ENCODE measurements at regions not wholly inside any gene's neighbourhood (a gene's known extent, or its start where the extent isn't known, plus 50 kb on each side); places are given as distances from the start of the nearest gene placed in this dataset.

DNA sequence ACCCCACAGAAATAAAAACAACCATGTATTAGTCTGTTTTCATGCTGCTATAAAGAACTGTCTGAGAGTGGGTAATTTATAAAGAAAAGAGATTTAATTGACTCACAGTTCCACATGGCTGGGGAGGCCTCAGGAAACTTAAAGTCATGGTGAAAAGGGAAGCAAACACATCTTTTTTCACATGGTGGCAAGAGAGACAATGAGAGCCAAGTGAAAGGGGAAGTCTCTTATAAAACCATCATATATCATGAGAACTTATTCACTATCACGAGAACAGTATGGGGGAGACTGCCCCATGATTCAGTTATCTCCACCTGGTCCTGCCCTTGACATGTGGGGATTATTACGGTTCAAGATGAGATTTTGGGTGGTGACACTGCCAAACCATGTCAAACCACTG, 141.5 kb downstream of the ZMAT3 start:
- no peak for DNase-seq
- Histone ChIP-seq H3K9me3 (peaks cover 0 to 13% (median 0%) of the 10 kb centered on the region in 3 donors), H3K4me1 (no peaks in the 10 kb centered on the region), H3K36me3 (replicated peaks in 1 of 2; ENCODE audit: insufficient read depth in 1 of 2, low read depth in 2 of 2) (no peaks in the 10 kb centered on the region), H3K4me3 (no peak overlapping the region), H3K27me3 (no peaks in the 10 kb centered on the region), H3K27ac (no peak overlapping the region)
- no peak for ATAC-seq
- TF ChIP-seq, protein P1, sequence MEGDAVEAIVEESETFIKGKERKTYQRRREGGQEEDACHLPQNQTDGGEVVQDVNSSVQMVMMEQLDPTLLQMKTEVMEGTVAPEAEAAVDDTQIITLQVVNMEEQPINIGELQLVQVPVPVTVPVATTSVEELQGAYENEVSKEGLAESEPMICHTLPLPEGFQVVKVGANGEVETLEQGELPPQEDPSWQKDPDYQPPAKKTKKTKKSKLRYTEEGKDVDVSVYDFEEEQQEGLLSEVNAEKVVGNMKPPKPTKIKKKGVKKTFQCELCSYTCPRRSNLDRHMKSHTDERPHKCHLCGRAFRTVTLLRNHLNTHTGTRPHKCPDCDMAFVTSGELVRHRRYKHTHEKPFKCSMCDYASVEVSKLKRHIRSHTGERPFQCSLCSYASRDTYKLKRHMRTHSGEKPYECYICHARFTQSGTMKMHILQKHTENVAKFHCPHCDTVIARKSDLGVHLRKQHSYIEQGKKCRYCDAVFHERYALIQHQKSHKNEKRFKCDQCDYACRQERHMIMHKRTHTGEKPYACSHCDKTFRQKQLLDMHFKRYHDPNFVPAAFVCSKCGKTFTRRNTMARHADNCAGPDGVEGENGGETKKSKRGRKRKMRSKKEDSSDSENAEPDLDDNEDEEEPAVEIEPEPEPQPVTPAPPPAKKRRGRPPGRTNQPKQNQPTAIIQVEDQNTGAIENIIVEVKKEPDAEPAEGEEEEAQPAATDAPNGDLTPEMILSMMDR (IDR thresholded peaks at IDR 0.05): no peak
- no peak for TF ChIP-seq POLR2A (IDR thresholded peaks at IDR 0.05)
- intact Hi-C loops (cut with DNase I): no loop called here
- 37 to 53% methylated on average over 2 of the region's 2 CpGs for WGBS, 2 donors

DNA sequence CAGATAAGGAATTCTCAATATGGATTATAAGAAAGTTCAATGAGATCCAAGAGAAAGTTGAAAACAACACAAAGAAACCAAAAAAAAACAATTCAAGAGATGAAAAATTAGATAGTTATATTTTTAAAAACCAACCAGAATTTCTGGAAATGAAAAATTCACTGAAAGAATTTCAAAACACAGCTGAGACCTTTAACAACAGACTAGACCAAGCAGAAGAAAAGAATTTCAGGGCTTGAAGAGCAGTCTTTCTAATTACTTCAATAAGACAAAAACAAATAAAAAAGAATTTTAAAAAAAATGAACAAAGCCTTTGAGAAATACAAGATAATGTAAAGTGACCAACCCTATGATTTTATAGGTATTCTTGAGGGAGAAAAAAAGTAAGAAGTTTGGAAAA, 155.4 kb downstream of the ZMAT3 start:
- intact Hi-C loops (cut with DNase I): no loop called here
- Histone ChIP-seq H3K27ac (no peak overlapping the region), H3K36me3 (replicated peaks in 1 of 2; ENCODE audit: insufficient read depth in 1 of 2, low read depth in 2 of 2) (no peaks in the 10 kb centered on the region), H3K27me3 (no peaks in the 10 kb centered on the region), H3K4me3 (no peak overlapping the region), H3K4me1 (no peaks in the 10 kb centered on the region), H3K9me3 (peaks cover 0 to 9% (median 0%) of the 10 kb centered on the region in 3 donors)
- DNase-seq: no peak
- TF ChIP-seq, protein P1 (IDR thresholded peaks at IDR 0.05): no peak
- no peak for TF ChIP-seq POLR2A (IDR thresholded peaks at IDR 0.05)
- no peak for ATAC-seq

DNA sequence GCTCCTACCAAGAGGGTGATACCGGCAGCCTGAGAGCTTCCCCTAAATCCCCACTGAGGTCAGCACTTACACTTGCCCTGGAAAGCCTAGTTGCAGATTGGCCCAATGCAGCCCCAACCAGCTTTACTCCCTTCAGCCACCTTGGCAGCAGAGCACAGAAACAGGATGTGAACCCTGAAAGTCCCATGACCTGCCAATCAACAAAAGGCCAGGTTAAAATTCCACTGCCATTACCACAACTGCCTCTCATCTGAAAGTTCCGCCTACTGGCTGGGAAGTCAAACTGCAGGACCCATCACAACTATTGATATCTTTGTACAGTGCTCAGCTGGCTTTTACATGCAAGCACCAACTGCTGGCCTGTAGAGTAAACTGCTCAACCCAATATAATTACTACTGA, 156.2 kb downstream of the ZMAT3 start:
- Histone ChIP-seq H3K9me3 (peaks cover 0 to 9% (median 0%) of the 10 kb centered on the region in 3 donors), H3K4me1 (no peaks in the 10 kb centered on the region), H3K27ac (no peak overlapping the region), H3K4me3 (no peak overlapping the region), H3K36me3 (replicated peaks in 1 of 2; ENCODE audit: insufficient read depth in 1 of 2, low read depth in 2 of 2) (no peaks in the 10 kb centered on the region), H3K27me3 (no peaks in the 10 kb centered on the region)
- DNase-seq (no peak), ATAC-seq (no peak)
- WGBS, 2 donors: 79 to 100% methylated on average over 2 of the region's 2 CpGs
- intact Hi-C loops (cut with DNase I): no loop called here
- TF ChIP-seq POLR2A (IDR thresholded peaks at IDR 0.05): no peak
- TF ChIP-seq, protein P1 (IDR thresholded peaks at IDR 0.05): no peak

DNA sequence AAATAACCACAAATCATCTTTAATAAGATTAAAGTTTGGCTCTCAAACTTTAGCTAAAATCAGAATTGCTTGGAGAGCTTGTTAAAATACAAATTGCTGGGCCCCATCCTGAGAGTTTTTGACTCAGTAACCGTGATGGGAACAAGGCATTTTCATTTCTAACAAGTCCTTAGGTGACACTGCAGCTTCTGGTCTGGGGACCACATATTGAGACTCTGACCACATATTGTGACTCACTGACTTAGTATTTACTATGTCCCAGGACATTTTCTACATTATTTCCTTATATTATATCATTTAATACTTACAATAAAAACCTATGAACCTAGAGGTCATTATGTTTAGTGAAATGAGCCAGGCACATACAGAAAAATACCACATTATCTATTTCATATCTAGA, 164.5 kb downstream of the ZMAT3 start:
- Histone ChIP-seq H3K36me3 (replicated peaks in 1 of 2; ENCODE audit: insufficient read depth in 1 of 2, low read depth in 2 of 2) (no peaks in the 10 kb centered on the region), H3K9me3 (peaks cover 0 to 4% (median 0%) of the 10 kb centered on the region in 3 donors), H3K4me3 (no peak overlapping the region), H3K27ac (no peak overlapping the region), H3K27me3 (no peaks in the 10 kb centered on the region), H3K4me1 (no peaks in the 10 kb centered on the region)
- ATAC-seq (no peak), DNase-seq (no peak)
- TF ChIP-seq, protein P1 (IDR thresholded peaks at IDR 0.05): no peak
- TF ChIP-seq POLR2A (IDR thresholded peaks at IDR 0.05): no peak
- intact Hi-C loops (cut with DNase I): no loop called here
- 62 to 88% methylated on average over 1 of the region's 1 CpG for WGBS, 2 donors

DNA sequence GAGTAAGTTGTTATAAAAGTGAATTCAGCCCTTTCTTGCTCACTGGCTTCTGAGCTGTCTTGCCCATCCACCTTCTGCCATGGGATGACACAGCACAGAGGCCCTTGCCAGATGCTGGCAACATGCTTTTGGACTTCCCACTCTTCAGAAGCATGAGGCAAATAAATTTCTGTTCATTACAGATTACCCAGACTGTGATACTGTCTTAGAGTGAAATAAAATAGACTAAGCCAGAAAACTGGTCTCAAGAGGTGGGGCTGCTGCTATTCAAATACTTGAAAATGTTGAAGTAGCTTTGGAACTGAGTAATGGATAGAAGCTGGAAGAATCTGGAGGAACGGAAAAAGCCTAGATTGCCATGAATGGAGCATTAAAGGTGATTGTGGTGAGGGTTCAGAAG, 170.4 kb downstream of the ZMAT3 start:
- 56 to 62% methylated on average over 1 of the region's 1 CpG for WGBS, 2 donors
- TF ChIP-seq POLR2A (IDR thresholded peaks at IDR 0.05): no peak
- TF ChIP-seq, protein P1 (IDR thresholded peaks at IDR 0.05): no peak
- H3K9me3 ChIP-seq: peaks cover 0 to 4% (median 0%) of the 10 kb centered on the region in 3 donors
- H3K4me1 ChIP-seq: no peaks in the 10 kb centered on the region
- DNase-seq (no peak), ATAC-seq (no peak)
- intact Hi-C loops (cut with DNase I): no loop called here
- no peaks in the 10 kb centered on the region for H3K27me3 ChIP-seq
- no peak overlapping the region for H3K27ac ChIP-seq
- H3K4me3 ChIP-seq: no peak overlapping the region
- no peaks in the 10 kb centered on the region for H3K36me3 ChIP-seq (replicated peaks in 1 of 2; ENCODE audit: insufficient read depth in 1 of 2, low read depth in 2 of 2)
